ENCODE measurements at regions not wholly inside any gene's neighbourhood (a gene's known extent, or its start where the extent isn't known, plus 50 kb on each side); places are given as distances from the start of the nearest gene placed in this dataset.

GRCh38 chr11:134643115-134644012 is 231.3 kb upstream of the B3GAT1 start:
- Histone ChIP-seq H3K9me3 (ENCODE audit: control insufficient read depth in 2 of 3, insufficient read depth in 1 of 3, low read length in 3 of 3) (no peaks in the 10 kb centered on the region), H3K27ac (ENCODE audit: low read depth in 2 of 2, low read length in 2 of 2) (no peak overlapping the region), H3K9ac (ENCODE audit: low read length in 3 of 3) (no peak overlapping the region), H3K27me3 (ENCODE audit: control insufficient read depth, insufficient read depth, low read length) (peaks cover 2% of the 10 kb centered on the region), H3K4me1 (ENCODE audit: control insufficient read depth in 2 of 3, insufficient read depth in 2 of 3, low read depth in 1 of 3, low read length in 3 of 3) (no peaks in the 10 kb centered on the region), H3K36me3 (ENCODE audit: control insufficient read depth in 2 of 3, insufficient read depth in 3 of 3, low read length in 3 of 3) (no peaks in the 10 kb centered on the region), H3K4me3 (ENCODE audit: low read length in 3 of 3) (no peak overlapping the region)
- DNase-seq (peak in 2 of 5 donors; percentile 26 to 28), FAIRE-seq (no peak)
- intact Hi-C loops (cut with DNase I): no loop called here
- TF ChIP-seq, protein P1, sequence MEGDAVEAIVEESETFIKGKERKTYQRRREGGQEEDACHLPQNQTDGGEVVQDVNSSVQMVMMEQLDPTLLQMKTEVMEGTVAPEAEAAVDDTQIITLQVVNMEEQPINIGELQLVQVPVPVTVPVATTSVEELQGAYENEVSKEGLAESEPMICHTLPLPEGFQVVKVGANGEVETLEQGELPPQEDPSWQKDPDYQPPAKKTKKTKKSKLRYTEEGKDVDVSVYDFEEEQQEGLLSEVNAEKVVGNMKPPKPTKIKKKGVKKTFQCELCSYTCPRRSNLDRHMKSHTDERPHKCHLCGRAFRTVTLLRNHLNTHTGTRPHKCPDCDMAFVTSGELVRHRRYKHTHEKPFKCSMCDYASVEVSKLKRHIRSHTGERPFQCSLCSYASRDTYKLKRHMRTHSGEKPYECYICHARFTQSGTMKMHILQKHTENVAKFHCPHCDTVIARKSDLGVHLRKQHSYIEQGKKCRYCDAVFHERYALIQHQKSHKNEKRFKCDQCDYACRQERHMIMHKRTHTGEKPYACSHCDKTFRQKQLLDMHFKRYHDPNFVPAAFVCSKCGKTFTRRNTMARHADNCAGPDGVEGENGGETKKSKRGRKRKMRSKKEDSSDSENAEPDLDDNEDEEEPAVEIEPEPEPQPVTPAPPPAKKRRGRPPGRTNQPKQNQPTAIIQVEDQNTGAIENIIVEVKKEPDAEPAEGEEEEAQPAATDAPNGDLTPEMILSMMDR (IDR thresholded peaks at IDR 0.05; ENCODE audit: borderline replicate concordance, extremely low read depth, insufficient read depth): no peak

DNA sequence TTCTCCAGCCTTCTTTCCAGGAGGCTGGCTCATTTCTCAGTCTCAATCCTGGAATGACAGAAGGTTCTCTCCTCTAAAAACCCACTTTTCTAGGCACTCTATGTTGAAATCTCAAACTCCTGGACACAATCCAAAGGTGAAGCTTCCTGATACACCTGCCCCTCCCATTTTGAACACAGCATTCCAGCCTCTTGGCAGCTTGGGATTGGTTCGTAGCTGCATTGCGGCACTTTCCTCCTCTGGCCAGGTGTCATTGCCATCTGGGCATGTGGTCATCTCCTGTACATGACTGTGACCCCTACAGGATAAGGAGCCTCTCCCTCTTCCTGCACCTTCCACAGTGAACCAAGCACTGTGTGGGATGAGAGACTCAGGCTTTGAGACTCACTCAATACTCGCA is 230.2 kb upstream of the B3GAT1 start:
- Histone ChIP-seq H3K9ac (ENCODE audit: low read length in 3 of 3) (no peak overlapping the region), H3K4me1 (ENCODE audit: control insufficient read depth in 2 of 3, insufficient read depth in 2 of 3, low read depth in 1 of 3, low read length in 3 of 3) (no peaks in the 10 kb centered on the region), H3K36me3 (ENCODE audit: control insufficient read depth in 2 of 3, insufficient read depth in 3 of 3, low read length in 3 of 3) (no peaks in the 10 kb centered on the region), H3K4me3 (ENCODE audit: low read length in 3 of 3) (no peak overlapping the region), H3K27me3 (ENCODE audit: control insufficient read depth, insufficient read depth, low read length) (peaks cover 2% of the 10 kb centered on the region), H3K27ac (ENCODE audit: low read depth in 2 of 2, low read length in 2 of 2) (no peak overlapping the region), H3K9me3 (ENCODE audit: control insufficient read depth in 2 of 3, insufficient read depth in 1 of 3, low read length in 3 of 3) (no peaks in the 10 kb centered on the region)
- TF ChIP-seq, protein P1 (IDR thresholded peaks at IDR 0.05; ENCODE audit: borderline replicate concordance, extremely low read depth, insufficient read depth): no peak
- FAIRE-seq (no peak), DNase-seq (peak in 1 of 5 donors; percentile 11)
- intact Hi-C loops (cut with DNase I): no loop called here

GRCh38 chr11:134640971-134641968 is 229.2 kb upstream of the B3GAT1 start:
- no peak overlapping the region for H3K27ac ChIP-seq (ENCODE audit: low read depth in 2 of 2, low read length in 2 of 2)
- H3K9me3 ChIP-seq (ENCODE audit: control insufficient read depth in 2 of 3, insufficient read depth in 1 of 3, low read length in 3 of 3): no peaks in the 10 kb centered on the region
- no peaks in the 10 kb centered on the region for H3K4me1 ChIP-seq (ENCODE audit: control insufficient read depth in 2 of 3, insufficient read depth in 2 of 3, low read depth in 1 of 3, low read length in 3 of 3)
- DNase-seq (no peak), FAIRE-seq (no peak)
- no peak overlapping the region for H3K4me3 ChIP-seq (ENCODE audit: low read length in 3 of 3)
- TF ChIP-seq, protein P1 (IDR thresholded peaks at IDR 0.05; ENCODE audit: borderline replicate concordance, extremely low read depth, insufficient read depth): no peak
- H3K36me3 ChIP-seq (ENCODE audit: control insufficient read depth in 2 of 3, insufficient read depth in 3 of 3, low read length in 3 of 3): no peaks in the 10 kb centered on the region
- H3K9ac ChIP-seq (ENCODE audit: low read length in 3 of 3): no peak overlapping the region
- intact Hi-C loops (cut with DNase I): no loop called here
- peaks cover 2% of the 10 kb centered on the region for H3K27me3 ChIP-seq (ENCODE audit: control insufficient read depth, insufficient read depth, low read length)
